ENCODE measurements at regions not wholly inside any gene's neighbourhood (a gene's known extent, or its start where the extent isn't known, plus 50 kb on each side); places are given as distances from the start of the nearest gene placed in this dataset.
A peak's percentile ranks its signal among the peaks of the same experiment; 100 is the strongest.

GRCh38 chr2:167353605-167354280 lies 465.5 kb downstream of the XIRP2 start:
- H3K36me3 ChIP-seq (replicated peaks; ENCODE audit: low read depth, low read length): no peaks in the 10 kb centered on the region

DNA sequence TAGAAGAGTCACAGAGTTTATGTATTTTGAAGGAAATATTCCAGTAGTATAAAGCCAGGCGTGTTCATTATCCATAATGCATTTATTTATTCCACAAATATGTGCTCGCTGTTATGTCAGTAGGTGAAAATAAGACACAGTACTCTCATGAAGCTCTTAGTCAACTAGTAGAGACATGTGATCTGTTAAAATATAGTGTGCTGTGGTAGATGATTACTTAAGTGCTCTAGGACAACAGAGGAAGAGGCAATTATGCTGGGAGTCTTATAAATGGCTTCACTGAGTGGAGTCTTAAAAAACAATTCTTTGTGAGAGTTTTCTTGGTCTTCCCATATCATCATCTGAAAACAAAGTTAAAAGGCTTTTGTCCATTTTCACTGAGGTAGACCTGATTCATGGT lies 457.3 kb downstream of the XIRP2 start:
- no peaks in the 10 kb centered on the region for H3K36me3 ChIP-seq (replicated peaks; ENCODE audit: low read depth, low read length)
- no peak for TF ChIP-seq CTCF (IDR thresholded peaks at IDR 0.05; ENCODE audit: low read depth, low read length)
- no peak for TF ChIP-seq EZH2phosphoT487 (IDR thresholded peaks at IDR 0.05; ENCODE audit: low read depth)
- no peaks in the 10 kb centered on the region for H3K9me3 ChIP-seq (ENCODE audit: insufficient read depth, low read length)
- H3K4me2 ChIP-seq (ENCODE audit: low read length): no peak overlapping the region
- no peak overlapping the region for H3K9ac ChIP-seq (ENCODE audit: low read length)
- no peaks in the 10 kb centered on the region for H3K79me2 ChIP-seq (ENCODE audit: low read length)
- H3K4me1 ChIP-seq (ENCODE audit: low read length): no peaks in the 10 kb centered on the region
- H3K4me3 ChIP-seq (ENCODE audit: low read length): no peak overlapping the region
- no peak overlapping the region for H3K27ac ChIP-seq (ENCODE audit: low read length)
- no peak overlapping the region for H2AFZ ChIP-seq (ENCODE audit: low read depth, low read length)
- H3K27me3 ChIP-seq (ENCODE audit: low read depth, low read length): no peaks in the 10 kb centered on the region
- H4K20me1 ChIP-seq (ENCODE audit: insufficient read depth, low read length): no peaks in the 10 kb centered on the region

More at GRCh38 chr2:167353605-167354280, 465.5 kb downstream of the XIRP2 start:
- no peaks in the 10 kb centered on the region for H3K4me1 ChIP-seq (ENCODE audit: low read length)
- no peak overlapping the region for H3K4me2 ChIP-seq (ENCODE audit: low read length)
- no peaks in the 10 kb centered on the region for H3K79me2 ChIP-seq (ENCODE audit: low read length)
- no peaks in the 10 kb centered on the region for H3K27me3 ChIP-seq (ENCODE audit: low read depth, low read length)
- no peaks in the 10 kb centered on the region for H3K9me3 ChIP-seq (ENCODE audit: insufficient read depth, low read length)
- no peak overlapping the region for H3K27ac ChIP-seq (ENCODE audit: low read length)
- TF ChIP-seq EZH2phosphoT487 (IDR thresholded peaks at IDR 0.05; ENCODE audit: low read depth) (no peak), CTCF (IDR thresholded peaks at IDR 0.05; ENCODE audit: low read depth, low read length) (no peak)
- H4K20me1 ChIP-seq (ENCODE audit: insufficient read depth, low read length): no peaks in the 10 kb centered on the region
- H2AFZ ChIP-seq (ENCODE audit: low read depth, low read length): no peak overlapping the region
- no peak overlapping the region for H3K4me3 ChIP-seq (ENCODE audit: low read length)
- H3K9ac ChIP-seq (ENCODE audit: low read length): no peak overlapping the region

- no peak overlapping the region for H3K9ac ChIP-seq (ENCODE audit: low read length)
- H3K4me3 ChIP-seq (ENCODE audit: low read length): no peak overlapping the region
- no peaks in the 10 kb centered on the region for H3K27me3 ChIP-seq (ENCODE audit: low read depth, low read length)
- no peaks in the 10 kb centered on the region for H3K36me3 ChIP-seq (replicated peaks; ENCODE audit: low read depth, low read length)
- H4K20me1 ChIP-seq (ENCODE audit: insufficient read depth, low read length): no peaks in the 10 kb centered on the region
- TF ChIP-seq EZH2phosphoT487 (IDR thresholded peaks at IDR 0.05; ENCODE audit: low read depth): no peak
- peak; percentile 26 for TF ChIP-seq CTCF (IDR thresholded peaks at IDR 0.05; ENCODE audit: low read depth, low read length)
- H3K79me2 ChIP-seq (ENCODE audit: low read length): no peaks in the 10 kb centered on the region
- no peaks in the 10 kb centered on the region for H3K4me1 ChIP-seq (ENCODE audit: low read length)
- H3K9me3 ChIP-seq (ENCODE audit: insufficient read depth, low read length): no peaks in the 10 kb centered on the region
- H3K4me2 ChIP-seq (ENCODE audit: low read length): no peak overlapping the region
- no peak overlapping the region for H3K27ac ChIP-seq (ENCODE audit: low read length)
- H2AFZ ChIP-seq (ENCODE audit: low read depth, low read length): no peak overlapping the region
These were observed 454.5 kb downstream of the XIRP2 start for GRCh38 chr2:167342769-167343168.

DNA sequence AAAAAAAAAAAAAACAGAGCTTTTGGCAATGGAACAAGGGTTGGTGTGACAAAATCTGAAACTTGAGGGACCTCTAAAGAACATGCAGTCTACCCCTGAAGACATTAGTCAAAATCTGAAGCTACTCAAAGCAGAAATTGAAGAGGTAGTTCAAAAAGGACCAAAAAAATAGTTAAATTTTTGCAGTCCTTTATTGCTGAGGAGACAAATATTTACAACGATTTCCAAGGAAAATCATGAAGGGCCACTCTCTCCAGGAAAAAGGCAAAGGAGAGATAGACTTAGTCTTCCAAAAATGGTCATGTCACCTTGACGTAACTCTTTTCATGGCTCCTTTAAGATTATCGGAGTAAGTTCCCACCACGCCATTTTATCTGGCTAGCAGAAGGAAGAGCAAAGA lies 452.0 kb downstream of the XIRP2 start:
- TF ChIP-seq EZH2phosphoT487 (IDR thresholded peaks at IDR 0.05; ENCODE audit: low read depth): no peak
- no peak for TF ChIP-seq CTCF (IDR thresholded peaks at IDR 0.05; ENCODE audit: low read depth, low read length)

More for the DNA sequence above, 452.0 kb downstream of the XIRP2 start:
- Histone ChIP-seq H4K20me1 (ENCODE audit: insufficient read depth, low read length) (no peaks in the 10 kb centered on the region), H3K27ac (ENCODE audit: low read length) (no peak overlapping the region), H3K79me2 (ENCODE audit: low read length) (no peaks in the 10 kb centered on the region), H2AFZ (ENCODE audit: low read depth, low read length) (no peak overlapping the region), H3K9ac (ENCODE audit: low read length) (no peak overlapping the region), H3K36me3 (replicated peaks; ENCODE audit: low read depth, low read length) (no peaks in the 10 kb centered on the region), H3K4me2 (ENCODE audit: low read length) (no peak overlapping the region), H3K27me3 (ENCODE audit: low read depth, low read length) (no peaks in the 10 kb centered on the region), H3K9me3 (ENCODE audit: insufficient read depth, low read length) (no peaks in the 10 kb centered on the region), H3K4me3 (ENCODE audit: low read length) (no peak overlapping the region), H3K4me1 (ENCODE audit: low read length) (no peaks in the 10 kb centered on the region)

Data from OCI-LY3 (cell line).